PC-3 (cell line): ENCODE measurements at regions not wholly inside any gene's neighbourhood (a gene's known extent, or its start where the extent isn't known, plus 50 kb on each side); places are given as distances from the start of the nearest gene placed in this dataset.

Experiments used
- ATAC-seq: fragments of 200-7000 bp; cut with Tn5 transposase; 2 replicates; pipeline ENCODE4 v1.9.1; 2020; ENCODE audit warnings: mild to moderate bottlenecking, moderate library complexity
- BruUV-seq: library from RNA; stranded (reverse); fragments of 400-500 nt; replicated peaks from 2 replicates; lab custom pipeline; 2021; lab: Mats Ljungman, UMichigan
- CTCF ChIA-PET: fragments of 300-600 bp; sonication (Branson Sonifier 250); formaldehyde crosslinking; loops from one replicate; lab custom pipeline; 2022; ENCODE audit warnings: antibody characterized with exemption; lab: Charles Lee
- POLR2A ChIA-PET: fragments of 300-600 bp; sonication (Branson Sonifier 250); formaldehyde crosslinking; loops from one replicate; lab custom pipeline; 2022; ENCODE audit warnings: antibody characterized with exemption; ENCODE audit not compliant: unreplicated experiment; lab: Charles Lee
- DNase-seq: peaks from one replicate; pipeline ENCODE4 v3.0.0-alpha.2; 2015
- H2AFZ ChIP-seq: fragments of 300-600 bp; sonication (generic); 2 replicates; pipeline ENCODE4 v1.6.0; 2016; ENCODE audit warnings: antibody characterized with exemption, low read length
- H3F3A ChIP-seq: fragments of 300-600 bp; sonication (generic); one replicate; pipeline ENCODE4 v1.6.0; 2017; ENCODE audit warnings: antibody characterized with exemption, low read length, control low read depth, mild to moderate bottlenecking; ENCODE audit not compliant: unreplicated experiment
- H3K27ac ChIP-seq: fragments of 300-600 bp; sonication (generic); 2 replicates; pipeline ENCODE4 v1.5.1; 2016; ENCODE audit warnings: mild to moderate bottlenecking, low read length
- H3K27me3 ChIP-seq: fragments of 300-600 bp; sonication (generic); 2 replicates; pipeline ENCODE4 v1.6.1; 2016; ENCODE audit warnings: low read length, mixed read lengths
- H3K36me3 ChIP-seq: fragments of 300-600 bp; sonication (generic); 2 replicates; pipeline ENCODE4 v1.6.1; 2016; ENCODE audit warnings: low read depth, mixed run types, low read length, mixed read lengths
- H3K4me1 ChIP-seq: fragments of 300-600 bp; sonication (generic); 2 replicates; pipeline ENCODE4 v1.5.1; 2016; ENCODE audit warnings: low read length; ENCODE audit not compliant: insufficient read depth
- H3K4me2 ChIP-seq: fragments of 300-600 bp; sonication (generic); 2 replicates; pipeline ENCODE4 v1.6.0; 2016; ENCODE audit warnings: low read length
- H3K4me3 ChIP-seq: fragments of 300-600 bp; sonication (generic); 2 replicates; pipeline ENCODE4 v1.5.1; 2016; ENCODE audit warnings: mild to moderate bottlenecking, low read length, mixed read lengths
- H3K79me2 ChIP-seq: fragments of 300-600 bp; sonication (generic); 2 replicates; pipeline ENCODE4 v1.6.1; 2017; ENCODE audit warnings: low read length, mixed read lengths
- H3K9ac ChIP-seq: fragments of 300-600 bp; sonication (generic); 2 replicates; pipeline ENCODE4 v1.6.0; 2016; ENCODE audit warnings: mild to moderate bottlenecking, low read length
- H3K9me2 ChIP-seq: fragments of 300-600 bp; sonication (generic); replicated peaks from 2 replicates; pipeline ENCODE4 v1.6.1; 2016; ENCODE audit warnings: mixed run types, low read length, mixed read lengths
- H3K9me3 ChIP-seq: fragments of 300-600 bp; sonication (generic); 2 replicates; pipeline ENCODE4 v1.6.1; 2016; ENCODE audit warnings: low read length, mixed read lengths
- H4K20me1 ChIP-seq: fragments of 300-600 bp; sonication (generic); 2 replicates; pipeline ENCODE4 v1.6.1; 2016; ENCODE audit warnings: low read length, mixed read lengths
- CTCF ChIP-seq: fragments of 300-600 bp; sonication (generic); conservative IDR thresholded peaks from 2 replicates; pipeline ENCODE4 v1.5.1; 2017; ENCODE audit warnings: antibody characterized with exemption, low read depth, mild to moderate bottlenecking, low read length
- EZH2 ChIP-seq: fragments of 300-600 bp; sonication (generic); IDR thresholded peaks from one replicate; pipeline ENCODE4 v1.6.1; 2017; ENCODE audit warnings: antibody characterized with exemption, mild to moderate bottlenecking, low read length; ENCODE audit not compliant: unreplicated experiment
- EZH2phosphoT487 ChIP-seq: fragments of 300-600 bp; sonication (generic); IDR thresholded peaks from 2 replicates; pipeline ENCODE4 v1.6.1; 2018; ENCODE audit warnings: mild to moderate bottlenecking, antibody characterized with exemption, low read length, borderline replicate concordance
- intact Hi-C: fragments of 100-400 bp; cut with micrococcal nuclease; formaldehyde crosslinking; loops from 2 replicates; pipeline ENCODE4 v1.9.0; 2023

- no peaks in the 10 kb centered on the region for H4K20me1 ChIP-seq
- no TSS peak for BruUV-seq
- DNase-seq (no peak), ATAC-seq (no peak)
- TF ChIP-seq EZH2phosphoT487 (no peak), CTCF (no peak), EZH2 (no peak)
- no peaks in the 10 kb centered on the region for H3K9me2 ChIP-seq
- no peak overlapping the region for H3K27ac ChIP-seq
- no peaks in the 10 kb centered on the region for H3K4me1 ChIP-seq
- no peaks in the 10 kb centered on the region for H3K79me2 ChIP-seq
- no peaks in the 10 kb centered on the region for H3K9me3 ChIP-seq
- no peaks in the 10 kb centered on the region for H3F3A ChIP-seq
- H3K4me2 ChIP-seq = no peak overlapping the region
- no peak overlapping the region for H3K4me3 ChIP-seq
- POLR2A ChIA-PET = no interaction called here
- intact Hi-C loops = no loop called here
- no peak overlapping the region for H3K9ac ChIP-seq
- H3K36me3 ChIP-seq = no peaks in the 10 kb centered on the region
- no peak overlapping the region for H2AFZ ChIP-seq
- H3K27me3 ChIP-seq = peaks cover 10% of the 10 kb centered on the region; the same call in 1 of the 2 replicates
- CTCF ChIA-PET = no interaction called here
Observed at GRCh38 chr3:189084620-189085019, 87.2 kb upstream of the TPRG1 start.

- H3K9ac ChIP-seq = no peak overlapping the region
- no peaks in the 10 kb centered on the region for H3K9me2 ChIP-seq
- H2AFZ ChIP-seq = no peak overlapping the region
- no peaks in the 10 kb centered on the region for H3K4me1 ChIP-seq
- no TSS peak for BruUV-seq
- no peak overlapping the region for H3K4me2 ChIP-seq
- POLR2A ChIA-PET = no interaction called here
- H3K79me2 ChIP-seq = no peaks in the 10 kb centered on the region
- H3K9me3 ChIP-seq = no peaks in the 10 kb centered on the region
- H3K4me3 ChIP-seq = no peak overlapping the region
- H3K27ac ChIP-seq = no peak overlapping the region
- CTCF ChIA-PET = no interaction called here
- no peaks in the 10 kb centered on the region for H3K36me3 ChIP-seq
- no peak for ATAC-seq
- no peaks in the 10 kb centered on the region for H3K27me3 ChIP-seq
- TF ChIP-seq EZH2phosphoT487 (no peak), CTCF (no peak)
- intact Hi-C loops = no loop called here
- no peaks in the 10 kb centered on the region for H4K20me1 ChIP-seq
- H3F3A ChIP-seq = no peaks in the 10 kb centered on the region
- no peak for DNase-seq
Observed at GRCh38 chr3:189092547-189092946, 79.2 kb upstream of the TPRG1 start.

GRCh38 chr3:189094539-189094938 lies 77.2 kb upstream of the TPRG1 start:
- no peak for TF ChIP-seq EZH2
- no peak for TF ChIP-seq CTCF
- no peak for TF ChIP-seq EZH2phosphoT487
- DNase-seq = no peak
- ChIA-PET CTCF (no interaction called here), POLR2A (no interaction called here)
- no peaks in the 10 kb centered on the region for H3K27me3 ChIP-seq
- no peak overlapping the region for H3K4me2 ChIP-seq
- no peaks in the 10 kb centered on the region for H3F3A ChIP-seq
- H3K36me3 ChIP-seq = no peaks in the 10 kb centered on the region
- no peaks in the 10 kb centered on the region for H3K9me3 ChIP-seq
- H3K4me1 ChIP-seq = no peaks in the 10 kb centered on the region
- no peaks in the 10 kb centered on the region for H4K20me1 ChIP-seq
- no peaks in the 10 kb centered on the region for H3K79me2 ChIP-seq
- H3K4me3 ChIP-seq = no peak overlapping the region
- intact Hi-C loops = no loop called here
- no peak for ATAC-seq
- H3K9me2 ChIP-seq = no peaks in the 10 kb centered on the region
- no TSS peak for BruUV-seq
- no peak overlapping the region for H3K9ac ChIP-seq
- no peak overlapping the region for H2AFZ ChIP-seq
- no peak overlapping the region for H3K27ac ChIP-seq
